A204.1 (cell line): ENCODE measurements at regions not wholly inside any gene's neighbourhood (a gene's known extent, or its start where the extent isn't known, plus 50 kb on each side); places are given as distances from the start of the nearest gene placed in this dataset.
"Not testable (repeated sequence)": the region's sequence is repeated elsewhere in the genome, so short reads cannot be mapped to it uniquely, and the experiment has no call there.

ENCODE experiments used
- FAIRE-seq: peaks from 2 replicates; lab custom pipeline; 2012; peaks lifted over from hg19 to GRCh38; lab: Jason Lieb, UNC

- FAIRE-seq: no peak
Observed at GRCh38 chr2:104976603-104977120, 61.2 kb upstream of the MRPS9 start.

- no peak for FAIRE-seq
Observed at GRCh38 chr2:104977958-104978357, 59.9 kb upstream of the MRPS9 start.

GRCh38 chr2:104979786-104980185 is 58.1 kb upstream of the MRPS9 start:
- not testable (repeated sequence) for FAIRE-seq

GRCh38 chr2:104982111-104982510 is 55.8 kb upstream of the MRPS9 start:
- no peak for FAIRE-seq
